Brain microvascular endothelial cell (primary cell): ENCODE measurements at regions not wholly inside any gene's neighbourhood (a gene's known extent, or its start where the extent isn't known, plus 50 kb on each side); places are given as distances from the start of the nearest gene placed in this dataset.

Experiments used
- DNase-seq: peaks from one replicate; pipeline ENCODE4 v3.0.0-alpha.2; 2020
- H3K27ac ChIP-seq: fragments of 250-450 bp; sonication (Bioruptor Pico); 2 replicates; pipeline ENCODE4 v1.5.1; 2020; ENCODE audit warnings: mild to moderate bottlenecking, moderate library complexity
- H3K27me3 ChIP-seq: fragments of 250-450 bp; sonication (Bioruptor Pico); replicated peaks from 2 replicates; pipeline ENCODE4 v1.5.1; 2020; ENCODE audit warnings: mild to moderate bottlenecking
- H3K36me3 ChIP-seq: fragments of 250-450 bp; sonication (Bioruptor Pico); replicated peaks from 2 replicates; pipeline ENCODE4 v1.5.1; 2020; ENCODE audit warnings: mild to moderate bottlenecking
- H3K4me3 ChIP-seq: 2 replicates; pipeline ENCODE4 v1.5.1; 2011; ENCODE audit warnings: low read depth, mild to moderate bottlenecking, control low read depth, low read length, moderate library complexity
- CTCF ChIP-seq: IDR thresholded peaks from 2 replicates; pipeline ENCODE4 v1.5.1; 2011; ENCODE audit warnings: low read depth, mild to moderate bottlenecking, moderate library complexity, low read length, control low read depth, inconsistent platforms; ENCODE audit errors: missing control alignments
- in situ Hi-C: cut with HindIII; loops from 2 replicates; pipeline ENCODE4 v1.10.0; 2017; ENCODE audit warnings: low sequenced_read_pairs, low pct_ligation_motif_present

GRCh38 chrX:124238268-124238667 lies 94.2 kb upstream of the TEX13D start:
- Histone ChIP-seq H3K27ac (no peak overlapping the region), H3K4me3 (no peak overlapping the region), H3K27me3 (no peaks in the 10 kb centered on the region), H3K36me3 (no peaks in the 10 kb centered on the region)
- in situ Hi-C loops = no loop called here
- DNase-seq = no peak
- TF ChIP-seq CTCF = no peak

- H3K36me3 ChIP-seq = no peaks in the 10 kb centered on the region
- DNase-seq = no peak
- H3K27ac ChIP-seq = no peak overlapping the region
- in situ Hi-C loops = no loop called here
- H3K27me3 ChIP-seq = no peaks in the 10 kb centered on the region
- H3K4me3 ChIP-seq = no peak overlapping the region
- no peak for TF ChIP-seq CTCF
Observed at GRCh38 chrX:124239324-124239723, 93.1 kb upstream of the TEX13D start.

- H3K4me3 ChIP-seq = no peak overlapping the region
- no peak for DNase-seq
- H3K36me3 ChIP-seq = no peaks in the 10 kb centered on the region
- no peak overlapping the region for H3K27ac ChIP-seq
- H3K27me3 ChIP-seq = no peaks in the 10 kb centered on the region
- in situ Hi-C loops = no loop called here
- TF ChIP-seq CTCF = no peak
Observed at GRCh38 chrX:124239911-124240310, 92.5 kb upstream of the TEX13D start.

GRCh38 chrX:124240422-124240821 lies 92.0 kb upstream of the TEX13D start:
- no peaks in the 10 kb centered on the region for H3K36me3 ChIP-seq
- no peak overlapping the region for H3K4me3 ChIP-seq
- no peak for TF ChIP-seq CTCF
- no peak overlapping the region for H3K27ac ChIP-seq
- H3K27me3 ChIP-seq = no peaks in the 10 kb centered on the region
- DNase-seq = no peak
- in situ Hi-C loops = no loop called here

- TF ChIP-seq CTCF = no peak
- H3K27me3 ChIP-seq = no peaks in the 10 kb centered on the region
- in situ Hi-C loops = no loop called here
- DNase-seq = no peak
- H3K4me3 ChIP-seq = no peak overlapping the region
- H3K36me3 ChIP-seq = no peaks in the 10 kb centered on the region
- no peak overlapping the region for H3K27ac ChIP-seq
Observed at GRCh38 chrX:124242131-124242530, 90.3 kb upstream of the TEX13D start.

GRCh38 chrX:124249345-124249744 lies 83.1 kb upstream of the TEX13D start:
- no peak overlapping the region for H3K4me3 ChIP-seq
- H3K36me3 ChIP-seq = no peaks in the 10 kb centered on the region
- in situ Hi-C loops = no loop called here
- no peak for DNase-seq
- TF ChIP-seq CTCF = no peak
- H3K27me3 ChIP-seq = no peaks in the 10 kb centered on the region
- no peak overlapping the region for H3K27ac ChIP-seq
